ENCODE measurements at regions not wholly inside any gene's neighbourhood (a gene's known extent, or its start where the extent isn't known, plus 50 kb on each side); places are given as distances from the start of the nearest gene placed in this dataset.

DNA sequence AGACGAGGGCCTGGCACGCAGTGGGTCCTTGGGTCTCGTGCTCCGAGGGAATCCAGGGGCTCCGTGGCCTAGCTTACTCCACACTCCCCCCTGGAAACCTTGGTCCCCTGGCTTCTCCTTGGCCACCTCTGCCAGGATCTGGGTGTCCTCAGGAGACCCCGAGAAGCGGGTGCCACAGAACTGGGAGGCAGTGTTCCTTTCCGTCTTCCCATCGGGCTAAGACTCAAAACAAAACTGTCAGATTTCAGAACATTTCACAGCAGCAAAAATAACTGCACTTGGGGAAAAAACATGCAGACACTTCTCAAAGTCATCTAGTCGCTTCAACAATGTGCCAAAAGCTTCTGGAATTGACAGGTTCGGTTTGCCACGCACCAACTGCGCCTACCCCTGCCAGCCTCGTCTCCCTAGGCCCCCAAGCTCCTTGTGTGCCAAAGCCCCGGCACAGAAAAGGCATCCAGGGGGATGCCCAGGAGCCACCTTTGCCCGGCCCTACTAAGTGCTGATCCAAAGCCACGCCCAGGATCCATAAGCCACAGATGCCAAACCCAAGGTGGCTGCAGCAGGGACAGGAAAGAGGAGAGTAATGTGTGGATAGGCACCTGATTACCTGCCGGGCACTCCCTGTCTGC is 58.4 kb upstream of the DIO3 start:
- DNase-seq (ENCODE audit: low spot score), result no peak

DNA sequence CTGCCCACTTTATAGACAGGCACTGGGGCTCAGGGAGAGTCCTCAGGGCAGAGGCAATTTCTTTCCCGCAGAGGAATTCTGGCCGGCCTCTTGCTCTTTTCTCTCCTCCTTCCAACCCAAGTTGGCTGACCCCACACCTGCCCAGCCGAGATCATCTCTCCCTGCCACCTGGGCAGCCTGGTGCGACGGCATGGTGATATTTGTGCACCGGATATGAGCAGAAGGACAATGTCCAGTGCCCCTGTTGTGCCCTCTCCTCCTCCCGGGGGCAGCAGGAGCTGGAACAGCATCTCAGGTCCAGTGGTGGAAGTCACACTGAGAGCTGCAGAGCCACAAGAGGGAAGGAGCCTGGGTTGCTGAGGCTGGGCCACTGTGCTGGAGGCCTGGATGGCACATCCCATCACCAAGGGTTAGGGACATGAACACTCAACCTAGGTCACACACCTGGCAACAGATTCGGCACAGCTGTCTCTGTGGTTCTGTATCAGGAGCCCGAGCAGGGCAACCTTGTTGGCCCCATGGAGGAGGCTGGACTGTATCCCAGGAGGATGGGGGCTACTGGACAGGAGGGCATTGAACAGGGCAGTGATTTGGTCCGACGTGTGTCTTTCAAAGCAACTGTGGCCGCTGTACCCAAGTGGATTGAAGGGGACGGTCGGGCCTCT is 57.7 kb upstream of the DIO3 start:
- no peak for DNase-seq (ENCODE audit: low spot score)

DNA sequence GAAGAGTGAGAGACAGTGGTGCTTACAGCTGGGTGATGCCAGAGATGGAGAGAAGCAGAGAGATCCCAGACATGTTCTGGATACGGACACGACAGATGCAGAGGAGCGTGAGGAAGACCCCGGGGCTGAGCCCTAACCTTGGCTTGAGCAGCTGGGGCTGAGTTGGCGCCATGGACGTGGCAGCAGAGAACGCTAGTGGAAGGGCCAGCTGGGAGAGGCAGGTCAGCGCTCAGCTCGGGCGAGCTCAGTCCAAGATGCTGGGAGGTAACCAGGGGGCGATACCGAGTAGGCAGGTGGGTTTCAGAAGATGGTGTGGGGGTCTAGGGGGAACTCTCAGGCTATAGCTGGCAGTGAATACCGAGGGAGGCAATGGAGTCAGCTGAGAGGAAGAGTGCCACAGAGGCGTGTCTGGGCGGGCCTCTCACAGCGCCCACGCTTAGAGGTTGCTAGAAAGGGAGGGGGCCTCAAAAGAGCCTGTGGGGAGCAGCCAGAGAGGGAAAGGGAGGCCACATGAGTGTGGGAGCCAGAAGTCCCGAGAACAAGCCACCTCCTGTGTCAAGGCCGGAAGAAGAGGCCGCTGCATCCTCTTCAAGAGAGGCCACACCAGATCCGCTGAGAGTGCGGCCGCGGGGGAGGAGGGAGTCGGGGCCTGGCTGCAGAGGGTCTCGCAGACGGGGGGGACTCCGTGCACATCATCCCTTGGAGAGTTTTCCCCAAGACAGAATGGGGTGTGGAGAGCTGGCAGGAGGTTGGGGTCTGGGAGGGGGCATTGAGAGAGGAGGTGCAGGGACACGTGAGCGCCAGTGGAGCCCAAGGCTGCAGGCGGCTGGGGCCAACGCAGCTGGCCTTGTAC is 57.0 kb upstream of the DIO3 start:
- DNase-seq (ENCODE audit: low spot score), result no peak

DNA sequence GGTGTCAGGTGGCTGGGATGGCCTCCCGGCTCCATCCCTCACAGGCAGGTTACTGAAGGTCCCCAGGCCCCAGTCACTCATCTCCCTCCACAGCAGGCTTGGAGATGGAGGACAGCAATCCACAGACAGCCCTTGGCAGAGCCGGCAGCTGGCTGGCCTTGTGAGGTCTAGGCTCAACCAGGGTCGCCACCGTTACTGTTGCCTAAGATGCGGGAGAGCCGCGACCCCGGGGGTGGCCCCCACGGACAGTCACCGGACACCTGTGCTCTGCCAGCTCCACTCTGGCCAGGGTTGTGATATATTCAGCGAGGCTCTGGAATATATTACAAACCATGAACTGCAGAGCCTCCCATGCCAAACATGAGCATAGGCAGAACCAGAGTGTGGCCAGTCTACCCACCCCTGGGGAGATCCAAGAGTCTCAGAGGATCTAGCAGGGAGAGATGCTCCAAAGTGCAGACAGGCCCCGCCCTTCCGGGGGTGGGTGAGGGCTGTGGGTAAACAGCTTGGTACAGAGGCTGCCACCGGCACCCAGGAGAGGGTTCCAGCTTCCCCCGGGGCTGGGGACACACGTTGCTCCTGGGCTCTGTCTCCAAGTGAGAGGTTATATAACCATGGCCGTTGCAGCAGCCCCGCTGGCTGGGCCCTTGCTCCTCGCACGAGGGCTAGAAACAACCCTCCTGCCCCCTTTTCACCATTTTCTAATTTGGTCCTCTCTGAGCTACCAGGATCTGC is 55.9 kb upstream of the DIO3 start:
- no peak for DNase-seq (ENCODE audit: low spot score)

- no peak for DNase-seq (ENCODE audit: low spot score)
Measured at GRCh38 chr14:101506211-101506925, 54.9 kb upstream of the DIO3 start.

GRCh38 chr14:101506926-101507835 is 54.1 kb upstream of the DIO3 start:
- DNase-seq (ENCODE audit: low spot score), result no peak

GRCh38 chr14:101507836-101508150 is 53.5 kb upstream of the DIO3 start:
- no peak for DNase-seq (ENCODE audit: low spot score)

DNA sequence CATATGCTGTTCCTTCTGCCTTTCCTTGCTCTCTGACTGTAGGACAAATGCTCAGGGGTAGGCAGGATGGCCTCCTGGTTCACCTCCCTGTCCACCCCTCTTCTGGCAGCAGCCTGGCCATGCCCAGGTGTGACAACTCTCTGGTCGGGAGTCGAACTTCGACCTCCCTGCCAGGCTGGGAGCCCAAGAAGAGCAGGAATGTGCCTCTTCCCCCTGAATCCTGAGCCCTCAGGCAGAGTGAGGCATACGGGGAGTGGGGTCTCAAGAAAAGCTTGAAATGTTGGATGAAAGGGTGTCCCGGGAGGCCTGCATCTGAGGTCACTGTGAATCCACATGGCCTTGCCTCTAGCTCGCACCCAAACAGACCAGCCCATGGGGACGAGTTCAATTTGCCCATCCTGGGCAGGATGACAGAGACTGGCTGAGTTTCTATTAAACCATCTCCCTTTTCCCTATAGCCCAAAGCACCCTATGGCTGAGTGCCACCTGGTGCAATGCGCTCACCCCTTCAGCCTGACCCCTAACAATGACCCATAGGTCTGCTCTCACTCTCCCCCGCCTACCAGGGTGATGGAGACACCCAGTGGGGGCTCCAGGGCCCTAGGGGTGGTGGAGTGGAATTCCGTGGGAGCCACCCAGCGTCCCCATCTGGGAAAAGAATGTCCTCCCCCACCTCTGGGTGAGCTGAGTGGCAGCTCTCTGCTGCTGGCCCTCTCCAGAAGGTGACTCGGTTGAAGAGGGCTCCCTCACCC is 52.9 kb upstream of the DIO3 start:
- no peak for DNase-seq (ENCODE audit: low spot score)

- DNase-seq (ENCODE audit: low spot score), result no peak
Measured at GRCh38 chr14:101508948-101509729, 52.2 kb upstream of the DIO3 start.

DNA sequence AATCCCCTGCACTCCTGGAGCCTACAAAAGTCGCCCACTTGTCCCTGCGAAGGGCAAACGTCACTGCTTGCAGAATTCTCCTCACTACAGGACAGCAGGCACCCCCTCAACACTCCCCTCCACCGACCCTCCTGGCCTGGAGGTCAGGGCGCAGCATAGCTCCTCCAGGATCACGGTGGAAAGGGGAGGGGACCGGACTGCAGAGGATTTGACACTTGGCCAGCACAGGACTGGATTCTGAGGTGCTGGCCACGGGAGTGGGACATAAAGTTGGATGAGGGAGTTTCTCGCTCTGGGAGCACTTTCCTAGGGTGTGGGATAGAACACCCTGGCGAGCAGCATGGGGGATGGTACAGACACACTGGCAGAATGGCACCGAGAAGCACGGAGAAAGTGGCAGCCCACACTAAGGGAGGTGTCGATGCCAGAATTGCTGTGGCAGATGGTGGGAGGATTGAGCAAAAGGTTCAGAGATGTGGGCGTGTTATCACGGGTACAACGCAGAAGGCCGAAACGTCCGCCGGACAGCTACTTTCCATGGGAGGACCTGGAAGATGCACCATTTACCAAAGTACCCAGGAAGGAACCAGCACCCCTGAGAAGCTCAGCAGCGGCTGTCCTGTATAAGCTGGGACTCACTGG is 51.4 kb upstream of the DIO3 start:
- DNase-seq (ENCODE audit: low spot score), result no peak

GRCh38 chr14:101511199-101511598 is 50.1 kb upstream of the DIO3 start:
- no peak for DNase-seq (ENCODE audit: low spot score)

Data from A172 (cell line).